ENCODE measurements at regions not wholly inside any gene's neighbourhood (a gene's known extent, or its start where the extent isn't known, plus 50 kb on each side); places are given as distances from the start of the nearest gene placed in this dataset.

DNA sequence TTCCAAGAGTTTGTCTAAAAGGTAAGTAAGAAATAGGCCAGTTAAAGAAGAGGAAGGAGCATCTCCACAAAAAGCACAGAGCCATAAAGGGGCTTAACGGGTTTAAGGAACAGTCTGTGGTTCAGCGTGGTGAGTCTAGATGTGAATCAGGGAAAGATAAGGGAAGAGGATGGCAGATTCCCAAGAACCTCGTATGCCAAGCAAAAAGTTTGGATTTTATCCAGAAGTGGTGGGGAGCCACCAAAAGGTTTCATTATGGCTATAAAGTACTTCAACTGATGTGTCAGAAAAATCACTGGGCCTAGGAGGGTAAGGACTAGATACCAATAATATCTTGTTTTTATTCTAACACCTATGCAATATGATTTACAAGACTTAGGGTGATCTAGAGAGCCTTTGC, 161.9 kb upstream of the PTER start:
- Histone ChIP-seq H3K9ac (ENCODE audit: low read length) (no peak overlapping the region), H3K9me2 (ENCODE audit: insufficient read depth, low read length) (no peaks in the 10 kb centered on the region), H3K27me3 (ENCODE audit: insufficient read depth, low read depth, low read length) (no peaks in the 10 kb centered on the region), H3K9me3 (ENCODE audit: low read length) (no peaks in the 10 kb centered on the region), H3K4me3 (ENCODE audit: low read length) (no peak overlapping the region), H3K4me2 (ENCODE audit: low read length) (no peak overlapping the region), H3F3A (ENCODE audit: insufficient read depth, low read length, poor library complexity, severe bottlenecking) (no peaks in the 10 kb centered on the region), H3K36me3 (ENCODE audit: insufficient read depth, low read length) (no peaks in the 10 kb centered on the region), H3K79me2 (replicated peaks; ENCODE audit: insufficient read depth, low read length) (no peaks in the 10 kb centered on the region), H3K27ac (ENCODE audit: low read length) (no peak overlapping the region), H4K20me1 (ENCODE audit: insufficient read depth) (no peaks in the 10 kb centered on the region), H2AFZ (ENCODE audit: low read depth, low read length) (no peak overlapping the region)
- TF ChIP-seq MXI1 (conservative IDR thresholded peaks at IDR 0.05; ENCODE audit: poor library complexity, severe bottlenecking): no peak
- no peak for TF ChIP-seq SMC3 (conservative IDR thresholded peaks at IDR 0.05; ENCODE audit: poor library complexity)
- TF ChIP-seq EP300 (conservative IDR thresholded peaks at IDR 0.05; ENCODE audit: poor library complexity, severe bottlenecking): no peak
- no peak for TF ChIP-seq POLR2AphosphoS5 (IDR thresholded peaks at IDR 0.05)
- TF ChIP-seq, protein P1, sequence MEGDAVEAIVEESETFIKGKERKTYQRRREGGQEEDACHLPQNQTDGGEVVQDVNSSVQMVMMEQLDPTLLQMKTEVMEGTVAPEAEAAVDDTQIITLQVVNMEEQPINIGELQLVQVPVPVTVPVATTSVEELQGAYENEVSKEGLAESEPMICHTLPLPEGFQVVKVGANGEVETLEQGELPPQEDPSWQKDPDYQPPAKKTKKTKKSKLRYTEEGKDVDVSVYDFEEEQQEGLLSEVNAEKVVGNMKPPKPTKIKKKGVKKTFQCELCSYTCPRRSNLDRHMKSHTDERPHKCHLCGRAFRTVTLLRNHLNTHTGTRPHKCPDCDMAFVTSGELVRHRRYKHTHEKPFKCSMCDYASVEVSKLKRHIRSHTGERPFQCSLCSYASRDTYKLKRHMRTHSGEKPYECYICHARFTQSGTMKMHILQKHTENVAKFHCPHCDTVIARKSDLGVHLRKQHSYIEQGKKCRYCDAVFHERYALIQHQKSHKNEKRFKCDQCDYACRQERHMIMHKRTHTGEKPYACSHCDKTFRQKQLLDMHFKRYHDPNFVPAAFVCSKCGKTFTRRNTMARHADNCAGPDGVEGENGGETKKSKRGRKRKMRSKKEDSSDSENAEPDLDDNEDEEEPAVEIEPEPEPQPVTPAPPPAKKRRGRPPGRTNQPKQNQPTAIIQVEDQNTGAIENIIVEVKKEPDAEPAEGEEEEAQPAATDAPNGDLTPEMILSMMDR (IDR thresholded peaks at IDR 0.05; ENCODE audit: poor library complexity, severe bottlenecking): no peak
- TF ChIP-seq, protein P2, sequence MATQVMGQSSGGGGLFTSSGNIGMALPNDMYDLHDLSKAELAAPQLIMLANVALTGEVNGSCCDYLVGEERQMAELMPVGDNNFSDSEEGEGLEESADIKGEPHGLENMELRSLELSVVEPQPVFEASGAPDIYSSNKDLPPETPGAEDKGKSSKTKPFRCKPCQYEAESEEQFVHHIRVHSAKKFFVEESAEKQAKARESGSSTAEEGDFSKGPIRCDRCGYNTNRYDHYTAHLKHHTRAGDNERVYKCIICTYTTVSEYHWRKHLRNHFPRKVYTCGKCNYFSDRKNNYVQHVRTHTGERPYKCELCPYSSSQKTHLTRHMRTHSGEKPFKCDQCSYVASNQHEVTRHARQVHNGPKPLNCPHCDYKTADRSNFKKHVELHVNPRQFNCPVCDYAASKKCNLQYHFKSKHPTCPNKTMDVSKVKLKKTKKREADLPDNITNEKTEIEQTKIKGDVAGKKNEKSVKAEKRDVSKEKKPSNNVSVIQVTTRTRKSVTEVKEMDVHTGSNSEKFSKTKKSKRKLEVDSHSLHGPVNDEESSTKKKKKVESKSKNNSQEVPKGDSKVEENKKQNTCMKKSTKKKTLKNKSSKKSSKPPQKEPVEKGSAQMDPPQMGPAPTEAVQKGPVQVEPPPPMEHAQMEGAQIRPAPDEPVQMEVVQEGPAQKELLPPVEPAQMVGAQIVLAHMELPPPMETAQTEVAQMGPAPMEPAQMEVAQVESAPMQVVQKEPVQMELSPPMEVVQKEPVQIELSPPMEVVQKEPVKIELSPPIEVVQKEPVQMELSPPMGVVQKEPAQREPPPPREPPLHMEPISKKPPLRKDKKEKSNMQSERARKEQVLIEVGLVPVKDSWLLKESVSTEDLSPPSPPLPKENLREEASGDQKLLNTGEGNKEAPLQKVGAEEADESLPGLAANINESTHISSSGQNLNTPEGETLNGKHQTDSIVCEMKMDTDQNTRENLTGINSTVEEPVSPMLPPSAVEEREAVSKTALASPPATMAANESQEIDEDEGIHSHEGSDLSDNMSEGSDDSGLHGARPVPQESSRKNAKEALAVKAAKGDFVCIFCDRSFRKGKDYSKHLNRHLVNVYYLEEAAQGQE (IDR thresholded peaks at IDR 0.05; ENCODE audit: borderline replicate concordance): no peak
- TF ChIP-seq TAF1 (IDR thresholded peaks at IDR 0.05; ENCODE audit: low read depth): no peak
- TF ChIP-seq RAD21 (conservative IDR thresholded peaks at IDR 0.05): no peak
- TF ChIP-seq EZH2 (IDR thresholded peaks at IDR 0.05; ENCODE audit: borderline replicate concordance, insufficient read depth, low read length, poor library complexity, severe bottlenecking): no peak

DNA sequence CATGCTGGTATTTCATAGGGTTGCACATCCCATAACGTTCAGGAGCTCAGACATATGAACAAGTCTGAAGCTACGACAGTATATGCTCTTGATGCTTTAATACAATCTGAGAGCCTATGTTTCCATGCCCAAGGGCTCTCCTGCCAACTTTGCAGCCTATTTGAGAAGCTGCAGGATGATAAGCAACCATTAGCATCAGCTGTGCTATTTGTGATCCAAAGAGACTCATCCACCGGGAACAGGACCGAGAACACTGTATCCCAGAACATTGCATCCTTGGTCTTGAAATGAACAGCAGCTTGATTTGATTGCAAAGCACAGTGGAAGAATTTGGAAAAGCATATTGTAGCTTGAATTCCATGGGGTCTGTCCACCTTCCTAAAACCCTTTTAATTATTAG, 156.2 kb upstream of the PTER start:
- no peak overlapping the region for H2AFZ ChIP-seq (ENCODE audit: low read depth, low read length)
- no peaks in the 10 kb centered on the region for H3F3A ChIP-seq (ENCODE audit: insufficient read depth, low read length, poor library complexity, severe bottlenecking)
- H3K9me3 ChIP-seq (ENCODE audit: low read length): no peaks in the 10 kb centered on the region
- no peaks in the 10 kb centered on the region for H3K36me3 ChIP-seq (ENCODE audit: insufficient read depth, low read length)
- no peak for TF ChIP-seq MXI1 (conservative IDR thresholded peaks at IDR 0.05; ENCODE audit: poor library complexity, severe bottlenecking)
- no peak for TF ChIP-seq EP300 (conservative IDR thresholded peaks at IDR 0.05; ENCODE audit: poor library complexity, severe bottlenecking)
- no peak for TF ChIP-seq RAD21 (conservative IDR thresholded peaks at IDR 0.05)
- H3K9ac ChIP-seq (ENCODE audit: low read length): no peak overlapping the region
- no peak overlapping the region for H3K4me2 ChIP-seq (ENCODE audit: low read length)
- no peak overlapping the region for H3K27ac ChIP-seq (ENCODE audit: low read length)
- no peaks in the 10 kb centered on the region for H3K79me2 ChIP-seq (replicated peaks; ENCODE audit: insufficient read depth, low read length)
- H4K20me1 ChIP-seq (ENCODE audit: insufficient read depth): no peaks in the 10 kb centered on the region
- H3K4me3 ChIP-seq (ENCODE audit: low read length): no peak overlapping the region
- no peaks in the 10 kb centered on the region for H3K27me3 ChIP-seq (ENCODE audit: insufficient read depth, low read depth, low read length)
- H3K9me2 ChIP-seq (ENCODE audit: insufficient read depth, low read length): no peaks in the 10 kb centered on the region

DNA sequence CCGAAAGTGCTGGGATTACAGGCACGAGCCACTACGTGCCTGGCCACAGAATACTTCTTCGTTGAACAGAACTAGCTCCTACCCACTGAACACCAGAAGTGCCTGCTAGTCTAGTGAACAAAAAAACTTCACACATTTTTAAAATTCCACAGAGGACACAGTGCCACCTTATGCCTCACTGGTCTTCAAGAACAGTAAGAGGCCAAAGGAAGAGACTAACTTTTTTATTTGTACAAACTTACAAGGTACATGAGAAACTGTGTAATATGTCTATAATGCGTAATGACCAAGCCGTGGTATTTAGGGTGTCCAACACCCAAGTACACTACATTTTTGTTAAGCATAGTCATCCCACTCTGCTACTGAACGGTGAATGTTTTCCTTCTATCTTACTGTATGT, 144.4 kb upstream of the PTER start:
- Histone ChIP-seq H3K27me3 (ENCODE audit: insufficient read depth, low read depth, low read length) (no peaks in the 10 kb centered on the region), H3F3A (ENCODE audit: insufficient read depth, low read length, poor library complexity, severe bottlenecking) (no peaks in the 10 kb centered on the region), H3K9ac (ENCODE audit: low read length) (no peak overlapping the region), H3K9me3 (ENCODE audit: low read length) (no peaks in the 10 kb centered on the region), H3K36me3 (ENCODE audit: insufficient read depth, low read length) (no peaks in the 10 kb centered on the region), H4K20me1 (ENCODE audit: insufficient read depth) (no peaks in the 10 kb centered on the region), H2AFZ (ENCODE audit: low read depth, low read length) (no peak overlapping the region), H3K4me2 (ENCODE audit: low read length) (no peak overlapping the region), H3K4me3 (ENCODE audit: low read length) (no peak overlapping the region), H3K27ac (ENCODE audit: low read length) (no peak overlapping the region), H3K9me2 (ENCODE audit: insufficient read depth, low read length) (no peaks in the 10 kb centered on the region), H3K79me2 (replicated peaks; ENCODE audit: insufficient read depth, low read length) (no peaks in the 10 kb centered on the region)
- TF ChIP-seq, protein P2 (IDR thresholded peaks at IDR 0.05; ENCODE audit: borderline replicate concordance): no peak
- TF ChIP-seq TAF1 (IDR thresholded peaks at IDR 0.05; ENCODE audit: low read depth): no peak
- TF ChIP-seq POLR2AphosphoS5 (IDR thresholded peaks at IDR 0.05): no peak
- TF ChIP-seq EP300 (conservative IDR thresholded peaks at IDR 0.05; ENCODE audit: poor library complexity, severe bottlenecking): no peak
- TF ChIP-seq, protein P1 (IDR thresholded peaks at IDR 0.05; ENCODE audit: poor library complexity, severe bottlenecking): no peak
